HG03175 (cell line): ENCODE measurements at regions not wholly inside any gene's neighbourhood (a gene's known extent, or its start where the extent isn't known, plus 50 kb on each side); places are given as distances from the start of the nearest gene placed in this dataset.
A peak's percentile ranks its signal among the peaks of the same experiment; 100 is the strongest.

Source experiments
- ATAC-seq: cut with Tn5 transposase; IDR thresholded peaks from one replicate; pipeline ENCODE4 v1.9.1; 2021; ENCODE audit warnings: mild to moderate bottlenecking, moderate library complexity; ENCODE audit not compliant: unreplicated experiment

DNA sequence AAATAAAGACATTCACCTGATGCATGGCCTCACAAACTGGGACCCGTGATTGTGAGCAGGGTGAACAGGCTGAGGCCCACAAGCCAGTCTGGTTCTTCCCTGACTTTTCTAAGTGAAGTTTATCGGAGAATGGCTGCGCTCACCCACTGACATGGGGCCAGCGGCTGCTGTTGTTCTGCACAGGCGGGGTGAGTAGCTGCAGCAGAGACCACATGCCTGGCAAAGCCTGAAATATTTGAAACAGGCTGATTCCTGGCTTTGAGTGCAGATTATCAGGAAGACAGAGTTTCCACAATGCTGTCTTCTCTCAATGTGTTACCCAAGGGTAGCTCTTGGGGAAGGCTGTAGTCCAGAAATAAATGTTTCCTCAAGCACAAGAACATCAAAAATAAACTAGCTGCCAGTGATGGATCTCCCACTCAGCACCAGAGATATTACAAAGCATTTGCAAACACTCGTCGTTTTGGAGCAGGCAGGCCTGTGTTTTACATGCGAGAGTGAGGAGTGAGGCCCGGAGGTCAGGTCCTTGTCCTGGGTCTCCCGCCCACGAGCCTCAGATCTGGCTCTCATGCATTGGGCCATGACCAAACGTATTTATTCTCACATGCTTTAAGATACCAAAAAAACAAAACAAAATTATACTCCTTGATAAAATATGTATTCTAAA is 647.1 kb downstream of the GALR1 start:
- no peak for ATAC-seq

DNA sequence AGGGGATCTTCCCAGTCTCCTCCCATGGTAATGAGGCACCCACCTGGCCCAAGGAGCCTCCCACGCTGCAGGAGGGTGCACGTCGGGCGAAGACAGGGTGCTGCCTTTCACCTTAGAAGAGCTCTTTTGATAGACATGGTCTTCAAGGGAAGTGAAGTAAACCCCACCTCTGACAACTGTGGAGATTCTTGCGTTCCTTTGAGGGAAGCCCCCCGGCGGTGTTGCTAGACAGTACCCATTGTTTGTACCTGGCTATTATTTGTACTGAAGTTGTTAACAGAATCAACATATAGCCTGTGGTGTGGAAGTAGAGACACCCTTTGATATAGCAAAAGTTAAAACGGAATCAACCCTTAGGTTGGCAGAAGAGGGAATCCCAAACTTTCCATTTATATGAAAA is 648.0 kb downstream of the GALR1 start:
- ATAC-seq: no peak

DNA sequence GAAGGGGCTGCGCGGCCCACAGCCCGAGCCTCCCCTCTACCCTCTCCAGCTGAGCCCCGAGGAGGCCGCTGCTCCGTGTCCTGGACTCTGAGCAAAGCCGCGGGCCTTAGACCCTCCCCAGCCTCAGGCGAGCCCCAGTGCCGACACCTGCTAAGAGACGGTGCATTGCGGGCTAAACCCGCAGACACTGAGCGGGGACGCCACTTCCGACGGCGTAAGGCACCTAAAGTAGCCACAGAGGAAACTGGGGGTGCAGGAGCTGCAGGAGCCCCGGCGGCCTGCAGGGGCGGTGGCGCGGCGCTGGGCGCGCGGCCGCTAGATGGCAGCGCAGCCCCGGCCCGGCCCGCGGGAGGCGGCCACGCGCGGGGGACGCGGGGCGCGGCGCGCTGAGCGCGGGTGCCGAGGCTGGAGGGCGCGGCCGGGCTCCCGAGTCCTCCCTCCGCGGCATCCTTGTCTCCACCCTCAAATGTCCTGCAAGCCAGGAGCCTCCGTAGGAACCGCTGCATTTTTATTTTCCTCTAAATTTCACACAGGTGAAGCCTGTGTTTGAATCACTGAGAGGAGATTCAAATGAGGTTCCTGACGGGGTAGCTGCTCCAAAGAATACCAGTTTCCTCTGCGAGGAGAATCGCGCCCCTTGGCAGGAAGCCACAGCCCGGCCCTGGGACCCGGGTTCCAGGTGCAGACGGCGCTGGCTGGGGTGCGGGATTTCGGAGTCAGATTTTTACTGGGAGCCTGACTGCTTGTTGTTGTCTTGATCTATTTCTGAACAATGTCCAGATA is 650.5 kb downstream of the GALR1 start:
- ATAC-seq: peak; percentile 99

DNA sequence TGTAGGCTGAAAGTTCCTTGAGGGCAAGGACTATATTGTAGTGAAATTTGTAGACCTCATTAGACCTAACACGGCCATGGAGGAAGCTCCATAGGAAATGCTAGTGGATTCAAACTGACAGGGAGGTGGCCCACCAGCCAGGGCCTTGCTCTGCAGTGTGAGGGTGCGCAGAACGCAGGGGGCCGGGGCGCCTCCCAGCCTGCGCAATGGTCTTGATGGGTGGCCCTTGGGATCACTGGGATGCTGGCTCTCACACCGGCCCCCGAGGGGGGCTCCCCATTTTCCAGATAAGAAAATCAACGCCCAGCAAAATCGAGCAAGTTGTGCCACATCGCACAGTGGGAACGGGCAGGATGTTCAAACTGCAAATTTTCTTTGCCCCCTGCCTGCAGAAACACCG is 655.4 kb downstream of the GALR1 start:
- ATAC-seq: no peak

DNA sequence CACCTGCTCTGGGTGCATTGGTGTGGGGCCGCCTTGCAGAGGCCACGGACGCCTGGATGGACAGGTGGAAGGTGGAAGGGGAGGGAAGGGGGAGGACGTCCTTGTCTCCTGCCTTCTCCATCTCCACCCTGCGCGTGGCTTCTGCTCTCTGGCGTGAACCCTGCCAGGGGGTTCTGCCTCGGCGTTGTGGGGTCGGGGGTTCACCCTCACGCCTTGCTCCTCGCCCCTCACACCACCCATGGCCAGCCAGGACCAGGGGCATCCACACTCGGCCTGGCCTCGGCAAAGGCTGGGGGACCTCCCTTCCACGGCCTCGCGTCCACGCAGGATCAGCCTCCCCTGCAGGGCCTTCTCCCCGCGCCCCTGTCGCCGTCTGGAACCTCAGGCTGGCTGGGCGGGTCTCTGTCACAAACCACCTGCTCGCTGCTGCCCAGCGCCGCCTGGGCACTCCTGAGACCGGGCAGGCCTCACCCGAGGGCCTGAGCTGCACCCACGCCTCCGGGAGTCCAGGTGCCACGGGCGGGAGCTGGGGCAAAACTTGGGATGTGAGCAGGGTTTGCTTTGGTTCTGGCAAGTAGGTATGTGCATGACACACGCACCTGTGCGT is 655.9 kb downstream of the GALR1 start:
- no peak for ATAC-seq

DNA sequence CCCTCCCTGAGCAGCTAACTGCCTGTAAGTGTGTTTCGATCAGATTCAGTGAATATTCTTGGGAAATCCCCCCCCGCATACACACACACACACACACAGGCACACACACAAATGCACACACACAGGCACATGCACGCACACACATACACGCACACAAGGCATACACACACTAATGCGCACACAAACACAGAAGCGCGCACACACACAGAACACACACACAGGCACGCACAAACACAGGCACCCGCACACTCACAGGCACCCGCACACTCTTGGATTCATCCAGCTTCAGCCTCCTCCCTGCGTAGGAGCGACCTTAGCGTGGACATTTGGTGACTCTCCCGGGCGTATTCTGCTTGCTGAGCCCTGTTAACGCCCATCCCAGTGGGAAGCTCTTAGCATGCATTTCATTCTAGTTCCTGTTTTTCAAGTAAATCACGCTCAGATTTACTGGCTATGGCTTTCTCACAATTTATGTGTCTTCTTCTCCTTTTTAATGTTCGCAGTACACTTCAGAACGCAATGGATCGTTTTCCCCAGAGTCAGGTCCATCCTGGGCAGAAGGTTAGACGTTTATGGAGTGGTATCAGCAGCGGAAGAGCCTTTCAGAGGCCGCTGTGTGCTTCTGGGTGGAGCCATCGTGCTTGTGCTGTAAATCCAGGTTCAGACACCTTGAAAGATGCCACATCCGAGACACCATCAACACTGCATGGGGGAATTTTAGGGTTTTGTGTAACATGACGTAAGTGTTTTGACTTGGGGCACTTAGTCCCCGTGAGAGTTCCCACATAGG is 656.6 kb downstream of the GALR1 start:
- ATAC-seq: no peak

DNA sequence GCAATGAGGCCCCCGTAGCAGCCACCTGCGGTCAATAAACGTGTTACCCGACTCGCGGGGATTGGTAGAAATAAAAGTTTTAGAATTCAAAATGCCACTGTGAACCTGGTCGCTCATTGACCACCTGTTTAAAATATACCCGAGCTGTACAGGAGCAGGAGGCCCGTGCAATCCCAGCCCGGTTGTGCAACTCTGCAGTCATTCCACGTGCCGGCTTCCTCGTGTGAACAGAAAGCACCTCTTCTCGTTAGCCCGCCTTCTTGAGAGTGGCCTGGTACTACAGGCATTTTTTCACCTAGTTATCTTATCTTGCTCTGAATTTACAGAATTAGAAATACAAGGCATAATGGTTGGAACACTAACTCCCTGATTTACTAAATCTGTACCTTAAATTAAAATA is 660.7 kb downstream of the GALR1 start:
- ATAC-seq: no peak

DNA sequence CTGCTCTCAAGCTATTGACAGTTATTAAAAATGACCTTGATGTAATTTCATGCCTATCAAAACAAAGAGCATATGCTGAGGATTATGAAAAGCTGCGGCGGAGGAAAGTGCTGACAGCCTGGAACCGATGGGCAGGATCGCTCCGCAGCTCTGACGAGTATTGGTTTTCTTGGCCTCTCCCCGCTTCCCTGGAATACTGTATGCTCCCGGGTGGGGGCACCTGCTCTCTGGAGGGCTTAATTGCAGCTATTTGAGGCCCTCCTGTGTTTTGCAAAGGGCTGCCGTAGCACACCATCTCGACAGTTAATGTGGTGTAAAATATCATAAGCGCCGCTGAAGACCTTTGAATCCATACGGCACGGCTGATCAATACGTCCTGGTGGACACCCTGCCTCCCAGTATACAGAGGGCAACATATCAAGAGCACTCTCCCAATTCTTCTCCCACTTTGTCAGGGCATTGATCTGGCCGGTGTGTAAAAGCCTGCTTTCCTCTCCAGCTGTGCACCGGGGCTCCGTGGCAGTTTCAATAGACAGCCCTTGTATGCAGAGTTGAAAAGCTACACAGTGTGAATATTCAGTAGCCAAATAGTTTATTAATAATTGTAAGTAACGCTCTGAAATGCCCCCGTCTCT is 662.4 kb downstream of the GALR1 start:
- ATAC-seq: no peak

DNA sequence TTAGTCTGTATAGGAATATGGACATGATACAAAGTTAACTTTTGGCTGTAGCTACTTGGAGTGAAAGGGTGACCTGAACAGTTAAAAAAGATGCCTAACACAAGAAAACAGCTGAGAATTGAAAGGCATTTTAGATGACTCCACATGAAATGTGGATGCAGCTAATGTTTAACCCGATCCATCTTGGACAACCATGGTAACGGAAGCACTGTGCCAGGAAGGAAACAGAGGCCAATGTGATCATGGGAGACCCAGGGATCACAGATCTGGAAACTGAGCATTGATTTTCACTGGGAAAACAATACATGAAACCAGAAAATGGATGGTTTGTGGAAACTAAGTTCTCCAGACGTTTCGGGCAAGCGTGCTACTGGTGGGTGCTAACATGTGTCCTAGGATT is 669.1 kb downstream of the GALR1 start:
- no peak for ATAC-seq

DNA sequence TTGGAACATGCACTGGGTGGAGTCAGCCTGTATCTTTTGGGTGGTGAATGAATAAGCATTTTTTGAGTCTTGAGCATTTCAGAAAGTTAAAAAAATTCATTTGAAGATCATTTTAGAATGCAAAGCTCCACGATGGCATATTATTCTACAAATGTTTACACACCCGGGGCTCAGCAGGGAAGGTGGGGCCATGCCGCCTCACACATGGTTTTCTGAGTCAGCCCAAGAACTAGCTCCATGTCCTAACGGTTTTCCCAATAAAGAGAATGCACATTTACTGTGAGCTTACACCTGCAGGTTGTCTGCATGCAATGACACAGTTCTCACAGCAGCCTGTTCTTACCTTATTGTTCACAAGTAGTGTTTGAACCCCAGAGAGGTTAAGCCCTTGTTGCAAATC is 670.3 kb downstream of the GALR1 start:
- no peak for ATAC-seq

DNA sequence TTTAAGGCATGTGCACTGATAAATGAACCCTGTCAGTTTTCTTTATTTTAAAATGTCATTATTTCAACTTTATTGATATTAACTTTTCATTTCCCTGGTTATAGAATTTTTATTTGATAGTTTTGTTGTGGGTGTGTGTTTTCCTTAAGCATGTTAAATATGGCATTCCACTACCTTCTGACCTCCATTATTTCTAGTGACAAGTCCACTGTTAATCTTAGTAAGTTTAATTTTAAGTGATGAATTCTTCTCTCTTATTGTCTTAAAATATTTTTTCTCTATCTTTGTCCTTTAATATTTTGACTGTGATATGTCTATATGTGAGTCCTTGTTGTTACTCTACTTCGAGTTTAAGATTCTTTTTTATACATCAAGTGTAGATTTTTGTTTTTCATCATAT is 685.7 kb downstream of the GALR1 start:
- ATAC-seq: no peak

DNA sequence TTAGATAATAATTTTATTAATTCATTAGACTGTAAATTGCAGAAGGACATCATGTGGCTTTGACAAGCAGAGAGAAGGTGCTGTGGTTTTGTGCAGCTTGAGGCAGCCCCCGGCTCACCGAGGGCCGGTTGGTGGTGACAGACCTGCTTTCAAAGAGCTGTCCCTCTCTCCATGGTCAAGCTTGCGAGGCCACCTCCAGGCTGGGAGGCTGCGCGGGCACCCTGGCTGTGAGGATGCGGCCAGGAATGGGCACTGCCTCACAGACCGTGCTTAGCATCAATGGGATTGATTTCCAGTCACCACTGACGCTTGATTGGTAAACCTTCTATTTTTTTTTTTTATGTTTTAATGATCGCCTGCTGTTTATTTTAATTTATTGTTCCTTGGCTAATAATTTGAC is 690.9 kb downstream of the GALR1 start:
- ATAC-seq: no peak

DNA sequence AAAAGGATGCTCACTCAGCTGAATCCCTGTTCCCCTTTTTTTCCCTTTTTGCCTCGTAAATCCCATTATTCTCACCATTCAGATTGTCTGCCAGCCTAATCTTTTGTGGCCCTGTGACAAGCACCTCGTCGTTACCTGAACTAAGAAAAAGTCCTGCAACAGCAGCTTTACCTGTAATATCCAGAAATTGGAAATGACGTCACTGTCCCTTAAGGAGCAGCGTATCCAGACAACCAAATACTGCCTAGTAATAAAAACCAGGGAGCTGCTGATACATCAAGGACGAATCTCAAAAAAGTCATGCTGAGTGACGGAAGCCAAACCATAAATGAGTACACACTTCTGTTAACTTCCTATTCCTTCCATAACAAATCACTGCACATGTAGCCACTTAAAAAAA is 694.9 kb downstream of the GALR1 start:
- ATAC-seq: no peak

DNA sequence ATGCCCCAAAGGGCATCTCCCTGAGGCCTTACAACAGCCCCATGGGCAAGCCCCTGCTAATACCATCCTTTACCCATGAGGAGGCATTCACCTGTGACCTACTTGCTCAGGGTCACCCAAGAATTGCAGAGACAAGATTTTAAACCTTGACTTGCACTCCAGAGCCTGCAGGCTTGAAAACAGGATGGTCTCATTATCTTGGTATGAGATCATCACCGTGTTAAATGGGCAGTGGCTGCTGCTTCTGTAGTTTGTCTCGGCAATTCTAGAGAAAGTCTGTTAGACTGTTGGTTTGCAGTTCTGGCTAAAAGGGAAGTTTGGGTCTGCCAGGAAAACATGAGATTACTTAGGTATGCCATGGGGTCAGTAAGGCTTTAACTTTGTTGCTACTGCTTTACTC is 698.9 kb downstream of the GALR1 start:
- ATAC-seq: no peak

DNA sequence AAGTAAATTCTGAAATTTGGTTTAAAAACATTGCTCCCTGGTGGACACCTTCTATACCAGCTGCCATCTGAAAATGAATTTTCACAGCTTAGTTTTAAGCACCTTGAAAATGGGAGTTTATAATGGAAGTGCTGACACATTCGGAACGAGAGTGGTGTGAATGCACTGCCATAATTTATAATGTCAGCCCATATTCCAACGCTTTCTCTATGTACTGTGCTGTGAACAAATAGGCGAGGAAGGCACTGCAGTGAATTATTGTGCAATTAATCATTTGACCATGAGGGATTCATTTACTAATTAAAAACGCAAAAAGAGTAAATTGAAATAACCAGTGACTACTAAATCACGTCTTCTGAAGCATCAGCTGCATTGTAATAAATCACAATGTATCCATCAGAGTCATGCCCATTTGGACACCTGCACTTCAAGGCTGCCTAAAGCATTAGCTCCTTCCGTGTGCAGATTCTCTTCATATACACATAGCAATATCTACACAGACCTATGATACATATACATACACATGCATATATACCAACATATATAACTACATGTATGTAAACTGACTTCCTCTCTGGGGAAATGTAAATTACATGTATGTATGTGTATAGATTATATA is 699.8 kb downstream of the GALR1 start:
- no peak for ATAC-seq

DNA sequence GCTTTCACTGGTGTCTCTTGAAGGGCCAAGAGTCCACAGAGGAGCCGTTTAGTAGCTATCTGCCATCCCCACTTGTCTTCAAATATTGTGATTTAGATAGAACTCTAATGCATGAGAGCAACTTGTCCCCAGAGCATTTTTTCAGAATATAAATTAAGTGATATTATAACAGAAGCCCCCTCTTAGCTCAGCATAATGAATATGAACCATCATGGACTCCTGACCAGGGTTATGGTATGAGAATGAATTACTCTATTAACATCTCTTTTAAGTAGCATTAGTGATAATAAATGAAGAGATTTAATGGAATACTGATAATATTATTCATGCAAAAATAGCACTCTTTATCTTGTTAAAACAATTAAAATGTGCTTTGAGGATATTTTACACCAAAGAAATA is 709.6 kb downstream of the GALR1 start:
- no peak for ATAC-seq

DNA sequence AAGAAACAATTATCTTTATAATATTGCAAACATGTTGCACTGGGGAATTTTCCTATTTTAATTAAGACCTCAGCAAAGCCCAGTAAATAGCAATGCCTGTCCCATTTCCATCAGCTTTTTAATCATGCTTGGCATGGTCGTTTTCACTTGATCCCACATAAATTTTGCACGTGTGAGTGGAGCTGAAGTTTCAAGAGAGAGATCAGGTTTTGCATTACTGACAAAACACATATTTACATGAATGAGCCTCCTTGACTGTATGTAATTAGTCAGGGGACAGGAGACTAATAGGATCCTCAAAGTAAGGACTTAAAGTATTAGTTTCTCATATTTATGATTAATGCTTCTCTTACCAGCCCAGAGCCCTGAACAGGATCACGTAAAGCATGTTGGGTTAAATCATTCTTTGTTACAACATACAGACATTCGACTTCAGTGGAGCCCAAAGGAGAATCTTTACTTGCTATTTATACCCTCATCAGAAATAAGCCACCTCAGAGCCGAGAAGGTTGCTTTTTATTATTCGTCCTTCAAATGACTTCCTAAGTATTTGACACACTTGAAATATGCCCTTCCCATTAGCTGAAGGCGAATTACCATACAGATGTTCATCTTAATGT is 711.3 kb downstream of the GALR1 start:
- no peak for ATAC-seq

DNA sequence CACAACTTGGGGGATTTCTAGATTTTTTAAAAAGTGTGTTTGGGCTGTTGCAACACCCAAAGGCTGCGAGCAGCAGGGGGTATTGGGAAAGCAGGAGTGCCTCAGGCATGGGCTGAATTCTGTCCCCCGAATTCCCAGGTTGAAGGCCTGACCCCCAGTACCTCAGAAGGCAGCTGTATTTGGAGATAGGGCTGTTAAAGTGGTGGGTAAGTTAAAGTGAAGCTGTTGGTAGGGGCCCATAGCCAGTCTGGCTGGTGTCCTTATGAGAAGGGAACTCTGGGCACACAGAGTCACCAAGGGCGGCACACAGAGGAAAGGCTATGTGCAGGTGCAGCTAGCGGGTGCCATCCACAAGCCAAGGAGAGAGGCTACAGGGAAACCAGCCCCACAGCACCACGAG is 717.4 kb downstream of the GALR1 start:
- ATAC-seq: no peak

DNA sequence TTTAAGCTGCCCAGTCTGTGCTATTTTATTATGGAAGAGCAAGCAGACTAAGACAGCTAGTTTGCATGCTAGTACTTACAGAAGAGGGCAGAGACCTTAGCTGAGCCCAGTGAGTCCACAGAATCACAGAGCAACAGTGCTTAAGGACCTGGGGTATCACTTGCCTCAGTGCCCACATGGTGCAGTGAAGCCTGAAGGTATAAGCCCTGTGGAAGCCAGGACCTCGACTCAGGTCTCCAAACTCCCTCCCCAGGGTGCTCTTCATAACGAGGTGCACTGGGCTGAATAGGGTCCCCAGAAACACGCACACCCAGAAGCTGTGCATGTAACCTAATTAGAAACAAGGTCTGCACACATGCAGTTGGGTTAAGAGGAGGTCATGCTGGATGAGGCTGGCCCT is 718.1 kb downstream of the GALR1 start:
- ATAC-seq: no peak

DNA sequence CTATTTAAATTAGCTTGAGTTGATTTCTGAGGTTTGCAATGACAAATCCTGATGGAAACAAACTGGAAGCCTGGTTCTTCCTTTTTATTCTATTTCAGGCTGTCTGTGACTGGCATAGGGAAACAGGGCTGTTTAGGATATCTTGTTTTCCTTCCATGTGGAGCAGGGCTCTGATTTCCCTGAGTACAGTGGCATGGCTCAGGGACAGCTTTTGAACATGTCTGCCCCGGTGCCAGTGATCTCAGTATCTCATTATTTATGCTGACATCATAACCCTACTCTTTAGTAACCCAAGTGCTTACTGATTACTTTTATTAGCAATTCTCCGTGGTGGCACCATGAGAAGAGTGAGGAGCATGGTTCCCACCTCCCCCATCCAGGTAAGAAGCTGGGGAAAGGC is 720.3 kb downstream of the GALR1 start:
- ATAC-seq: no peak
